ENCODE measurements at regions not wholly inside any gene's neighbourhood (a gene's known extent, or its start where the extent isn't known, plus 50 kb on each side); places are given as distances from the start of the nearest gene placed in this dataset.

DNA sequence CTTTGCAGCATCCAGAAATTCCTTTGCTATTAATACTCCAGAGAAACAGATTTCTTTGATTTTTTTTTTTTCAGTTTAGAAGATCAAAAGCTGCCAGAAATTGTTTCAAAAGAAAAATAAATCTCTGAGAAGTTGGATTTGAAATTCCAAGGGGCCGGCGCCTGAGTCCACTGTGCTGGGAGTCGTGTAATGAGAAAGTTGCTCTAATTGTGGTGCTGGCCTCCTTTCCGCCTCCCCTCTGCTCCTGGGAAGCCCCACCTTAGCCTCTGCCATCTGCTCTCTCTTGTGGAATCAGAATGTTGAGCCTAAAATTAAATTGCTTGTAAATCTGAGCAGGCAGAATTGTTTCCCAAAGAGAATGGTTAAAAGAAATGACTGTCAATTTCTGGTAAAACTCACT, 93.3 kb downstream of the EMX2 start:
- Histone ChIP-seq H2BK20ac (ENCODE audit: low read length) (no peak overlapping the region), H3K14ac (ENCODE audit: insufficient read length) (no peak overlapping the region), H2BK15ac (ENCODE audit: low read length) (no peak overlapping the region), H2AK5ac (ENCODE audit: low read depth, low read length) (no peak overlapping the region), H3K4me1 (replicated peaks in 1 of 4; ENCODE audit: control insufficient read depth in 3 of 4, insufficient read depth in 4 of 4, low read length in 3 of 4) (no peaks in the 10 kb centered on the region), H4K91ac (replicated peaks; ENCODE audit: insufficient read length, low read length) (no peak overlapping the region), H3K9me3 (ENCODE audit: insufficient read depth in 2 of 2, low read depth in 1 of 2, low read length in 1 of 2) (no peaks in the 10 kb centered on the region), H3K4me3 (ENCODE audit: extremely low read depth in 1 of 4, insufficient read depth in 2 of 4, low read depth in 3 of 4, low read length in 4 of 4) (no peak overlapping the region), H2AFZ (ENCODE audit: low read length) (no peak overlapping the region), H3K27me3 (replicated peaks in 1 of 4; ENCODE audit: control insufficient read depth in 3 of 4, extremely low read depth in 1 of 4, insufficient read depth in 3 of 4, low read length in 3 of 4) (no peaks in the 10 kb centered on the region), H3K18ac (ENCODE audit: extremely low read depth, low read length) (no peak overlapping the region), H2BK12ac (ENCODE audit: low read depth, low read length) (no peak overlapping the region), H3K36me3 (ENCODE audit: control insufficient read depth in 2 of 4, insufficient read depth in 4 of 4, low read length in 3 of 4) (no peaks in the 10 kb centered on the region), H3K4ac (replicated peaks; ENCODE audit: insufficient read length, low read depth, low read length) (no peak overlapping the region), H2BK5ac (ENCODE audit: low read depth, low read length) (no peak overlapping the region), H3K4me2 (ENCODE audit: insufficient read depth in 1 of 2, low read depth in 2 of 2, low read length in 2 of 2) (no peak overlapping the region), H4K5ac (ENCODE audit: insufficient read length, low read depth, low read length) (no peak overlapping the region), H4K20me1 (replicated peaks in 1 of 2; ENCODE audit: control insufficient read depth in 1 of 2, insufficient read depth in 2 of 2, low read length in 2 of 2) (no peaks in the 10 kb centered on the region), H3K27ac (ENCODE audit: low read depth, low read length) (no peak overlapping the region), H3K56ac (replicated peaks; ENCODE audit: insufficient read length, low read depth, low read length) (no peak overlapping the region), H4K8ac (ENCODE audit: extremely low read depth, insufficient read depth, low read length) (no peak overlapping the region), H3K23ac (ENCODE audit: insufficient read length) (no peak overlapping the region), H2BK120ac (replicated peaks; ENCODE audit: low read depth, low read length) (no peak overlapping the region), H3K79me2 (ENCODE audit: control insufficient read depth in 1 of 2, insufficient read depth in 2 of 2, low read length in 2 of 2) (no peaks in the 10 kb centered on the region), H3K9ac (replicated peaks in 1 of 4; ENCODE audit: extremely low read depth in 1 of 4, low read depth in 3 of 4, low read length in 3 of 4) (no peak overlapping the region), H3K23me2 (ENCODE audit: low read depth, low read length) (no peaks in the 10 kb centered on the region), H3K79me1 (ENCODE audit: low read depth, low read length) (no peaks in the 10 kb centered on the region)
- DNase-seq (ENCODE audit: low read depth in 1 of 2, low spot score in 2 of 2) (no peak), FAIRE-seq (no peak)
- TF ChIP-seq EZH2 (IDR thresholded peaks at IDR 0.05; ENCODE audit: low read depth, low read length, severe bottlenecking) (no peak), CHD1 (IDR thresholded peaks at IDR 0.05; ENCODE audit: low read depth, low read length) (no peak), RBBP5 (IDR thresholded peaks at IDR 0.05; ENCODE audit: borderline replicate concordance, low read depth, low read length) (no peak), CHD2 (IDR thresholded peaks at IDR 0.05; ENCODE audit: low read length) (no peak)
- POLR2A ChIA-PET (ENCODE audit: partially characterized antibody): no interaction called here
- 84% methylated on average over 4 of the region's 4 CpGs; no CpG with 5 or more reads in 1 of the 2 experiments for WGBS, 2 experiments (ENCODE audit: extremely low coverage in 1 of 2, insufficient coverage in 1 of 2, insufficient read length in 1 of 2, insufficient replicate concordance in 2 of 2, low coverage in 1 of 2, low lambda C conversion rate in 2 of 2, missing lambda C conversion rate in 1 of 2)
- CTCF ChIA-PET (ENCODE audit: partially characterized antibody): no interaction called here

Data from H1 (cell line).